ENCODE measurements at regions not wholly inside any gene's neighbourhood (a gene's known extent, or its start where the extent isn't known, plus 50 kb on each side); places are given as distances from the start of the nearest gene placed in this dataset.

DNA sequence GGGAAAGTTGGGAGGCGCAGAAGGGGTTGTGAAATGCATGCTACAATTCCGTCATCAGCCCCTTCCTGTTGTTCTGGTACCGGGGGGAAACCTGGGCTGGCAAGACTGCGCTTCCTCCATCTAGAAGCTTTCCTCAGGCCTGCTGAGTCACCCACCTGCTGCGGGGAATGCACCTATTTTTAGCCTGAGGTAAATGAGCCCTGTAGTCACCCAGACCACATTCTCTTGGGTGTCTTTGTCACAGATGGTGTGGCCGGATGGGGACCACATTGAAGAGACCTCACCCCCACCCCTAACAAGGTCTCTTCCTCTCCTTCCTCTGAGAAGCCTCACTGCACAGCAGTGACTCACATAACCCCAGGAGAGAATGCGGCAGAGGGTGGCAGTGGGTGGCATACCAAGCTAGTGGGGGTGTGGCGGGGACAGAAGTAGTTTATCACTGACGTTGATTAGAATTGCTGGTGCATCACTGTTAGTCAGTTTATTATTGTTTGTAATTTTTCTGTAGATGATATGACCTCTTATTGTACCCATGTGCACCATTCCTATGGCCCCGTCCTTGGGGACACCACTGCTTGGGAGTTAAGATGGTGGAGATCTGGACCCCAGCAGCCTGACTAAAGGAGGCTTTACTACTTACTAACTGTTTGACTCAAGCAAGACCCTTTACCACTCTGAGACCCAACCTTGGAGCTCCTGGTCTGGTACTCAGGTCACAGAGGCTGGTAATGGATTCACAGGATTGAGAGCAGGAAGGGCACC is 83.0 kb upstream of the DUSP5 start:
- DNase-seq: peak; percentile 87
- peak; percentile 98 for ATAC-seq

DNA sequence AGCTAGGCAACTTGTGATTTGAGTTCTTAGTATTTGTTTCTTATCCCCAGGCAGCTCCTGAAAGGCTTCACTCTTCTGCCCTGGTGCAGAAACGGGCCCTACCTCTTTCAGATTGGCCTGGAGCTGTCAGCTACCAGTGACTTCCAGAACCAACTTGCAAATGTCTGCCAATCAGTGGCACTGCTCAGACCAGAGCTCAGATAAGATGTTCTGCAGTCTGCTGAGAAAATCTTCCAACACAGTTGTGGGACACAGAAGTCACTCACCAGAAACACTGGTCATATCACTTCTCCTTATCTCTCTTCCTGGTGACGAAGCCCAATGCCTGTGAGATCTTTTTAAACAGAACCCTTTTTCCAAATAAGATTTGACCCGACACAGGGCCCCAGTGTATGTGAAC is 81.9 kb upstream of the DUSP5 start:
- ATAC-seq: no peak
- no peak for DNase-seq

DNA sequence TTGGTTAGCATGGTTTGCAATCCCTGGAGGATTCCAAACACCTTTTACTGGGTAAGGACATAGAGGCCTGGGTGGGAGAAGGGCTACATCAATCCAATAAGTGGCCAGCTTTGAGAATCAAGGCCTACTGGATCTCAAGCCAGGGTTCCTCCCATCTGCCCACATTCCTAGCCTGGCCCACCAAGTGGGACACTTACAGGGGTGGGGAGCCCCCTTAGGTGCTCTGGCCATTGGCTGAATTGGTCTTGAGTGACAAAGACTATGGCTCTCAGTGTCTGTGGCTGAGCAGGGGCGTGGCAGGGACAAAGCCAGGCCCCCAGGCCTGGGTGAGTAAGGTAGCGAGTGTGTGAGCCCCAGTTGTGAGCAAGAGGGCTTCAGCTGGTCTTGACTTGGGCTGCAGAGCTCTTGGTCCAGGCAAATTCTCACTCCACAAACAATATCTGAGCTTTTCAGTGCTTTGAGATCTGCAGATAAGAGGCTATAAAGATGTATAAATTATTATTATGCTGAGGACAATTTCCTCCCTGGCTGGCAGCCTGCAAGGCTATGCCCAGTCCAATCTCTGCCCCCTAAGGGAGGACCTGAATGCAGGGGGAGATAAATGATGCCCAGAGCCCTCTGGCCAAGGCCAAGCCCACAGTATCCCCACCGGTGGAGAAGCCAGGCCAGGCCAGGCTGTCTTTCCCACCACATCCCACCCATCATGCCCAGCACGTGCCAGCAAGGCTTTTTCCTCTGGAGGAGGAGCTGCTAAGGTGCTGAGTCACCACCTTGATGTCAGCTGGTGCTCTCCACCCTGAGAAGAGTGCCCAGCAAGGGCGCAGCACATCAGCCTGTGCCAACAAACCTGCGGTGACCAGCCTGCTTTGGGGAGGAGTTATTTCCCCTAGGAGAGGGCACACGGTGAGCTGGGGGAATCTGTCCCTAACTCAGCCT is 80.7 kb upstream of the DUSP5 start:
- DNase-seq: no peak

DNA sequence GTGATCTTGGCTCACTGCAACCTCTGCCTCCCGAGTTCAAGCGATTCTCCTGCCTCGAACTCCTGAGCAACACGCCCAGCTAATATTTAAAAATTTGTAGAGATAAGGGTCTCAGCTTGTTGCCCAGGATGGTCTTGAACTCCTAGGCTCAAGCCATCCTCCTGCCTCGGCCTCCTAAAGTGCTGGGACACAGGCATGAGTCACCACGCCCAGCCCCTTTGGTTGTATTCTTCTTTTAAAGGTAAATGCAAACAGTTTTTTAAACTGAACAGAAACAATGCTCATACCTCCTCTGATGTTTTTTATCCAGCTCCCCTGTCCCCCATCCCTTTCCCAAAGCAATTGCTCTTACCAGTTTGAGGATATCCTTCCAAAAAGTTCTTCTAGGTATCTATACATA is 79.5 kb upstream of the DUSP5 start:
- ATAC-seq: no peak

More for the DNA sequence above, 80.7 kb upstream of the DUSP5 start:
- no peak for ATAC-seq

DNA sequence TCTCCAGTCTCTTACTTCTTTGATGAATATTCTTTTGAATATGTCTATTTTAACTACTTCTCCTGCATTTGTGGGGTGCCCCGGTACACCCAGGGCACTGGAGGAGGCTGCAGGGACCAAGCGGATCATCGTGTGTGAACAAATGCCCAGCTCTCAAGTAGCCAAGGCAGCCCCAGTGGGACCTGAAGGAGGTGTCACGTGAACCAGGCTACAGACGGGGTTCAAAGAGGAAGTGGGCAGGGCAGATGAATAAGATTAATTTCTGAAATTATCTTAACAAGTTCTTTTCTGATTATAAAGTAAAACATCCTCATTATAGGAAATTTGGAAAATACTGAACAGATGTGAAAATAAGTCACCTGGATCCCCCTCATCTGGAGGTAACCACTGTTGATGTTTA is 78.4 kb upstream of the DUSP5 start:
- DNase-seq (no peak), ATAC-seq (no peak)

More for the DNA sequence above, 79.5 kb upstream of the DUSP5 start:
- no peak for DNase-seq

DNA sequence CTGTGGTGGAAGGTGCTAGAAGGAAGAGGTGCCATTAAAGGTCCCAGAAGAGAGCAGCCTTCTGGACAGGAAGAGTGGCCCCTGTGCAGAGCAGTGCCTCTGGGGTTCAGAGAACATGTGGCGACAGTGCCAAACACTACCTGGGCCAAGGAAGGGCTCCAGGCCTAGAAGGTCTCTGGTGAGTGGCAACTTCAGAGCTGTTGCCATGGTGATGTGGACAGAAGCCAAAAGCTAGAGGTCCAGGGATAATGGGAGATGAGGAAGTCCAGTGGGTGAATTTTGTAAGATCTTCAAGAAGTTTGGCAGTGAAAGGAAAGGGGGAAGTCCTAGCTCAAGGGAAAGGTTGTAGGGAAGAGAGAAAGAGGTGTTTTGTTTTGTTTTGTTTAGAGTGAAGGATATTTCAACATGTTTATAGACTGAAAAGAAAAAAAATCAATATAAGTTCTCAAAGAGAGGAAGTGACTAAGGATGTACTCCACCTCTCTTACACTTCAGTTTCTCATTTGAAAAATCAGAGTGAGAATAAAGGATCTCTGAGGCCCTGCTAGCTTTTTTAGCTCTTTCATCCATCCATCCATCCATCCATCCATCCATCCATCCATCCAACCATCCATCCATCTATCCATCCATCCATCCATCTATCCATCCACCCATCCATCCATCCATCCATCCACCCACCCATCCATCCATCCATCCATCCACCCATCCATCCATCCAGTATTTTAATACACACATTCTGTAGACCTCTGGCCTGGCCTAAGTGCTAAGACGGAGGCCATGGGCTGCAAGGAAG is 77.1 kb upstream of the DUSP5 start:
- ATAC-seq (no peak), DNase-seq (no peak)

DNA sequence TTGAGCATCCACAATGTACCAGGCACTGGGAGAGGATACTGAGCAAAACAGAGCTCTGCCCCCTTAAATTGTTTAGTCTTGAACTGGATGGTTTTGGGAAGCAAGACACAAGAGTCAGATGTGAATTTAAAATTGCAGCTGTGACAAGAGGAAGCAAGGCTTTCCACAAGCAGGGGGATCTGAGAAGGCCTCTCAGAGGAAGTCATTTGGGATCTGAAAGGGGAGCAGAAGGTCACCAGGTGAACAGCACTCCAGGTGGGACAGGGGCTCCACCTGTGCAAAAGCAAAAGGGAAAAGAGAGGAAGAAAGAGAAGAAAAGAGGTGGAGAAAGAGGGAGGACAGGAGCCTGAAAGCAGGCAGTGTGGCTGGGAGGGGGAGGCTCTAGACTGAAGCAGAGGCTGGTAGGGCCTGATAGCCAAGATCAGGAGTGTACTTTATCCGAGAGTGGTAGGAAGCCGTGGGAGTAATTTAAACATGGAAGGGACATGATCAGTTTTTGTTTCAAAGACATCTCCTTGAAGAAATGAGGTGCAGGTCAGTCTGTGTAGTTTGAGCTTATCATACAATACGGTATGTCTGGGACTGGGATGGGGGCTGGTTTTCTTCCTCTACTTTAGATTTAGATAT is 76.1 kb upstream of the DUSP5 start:
- ATAC-seq: no peak
- DNase-seq: no peak

DNA sequence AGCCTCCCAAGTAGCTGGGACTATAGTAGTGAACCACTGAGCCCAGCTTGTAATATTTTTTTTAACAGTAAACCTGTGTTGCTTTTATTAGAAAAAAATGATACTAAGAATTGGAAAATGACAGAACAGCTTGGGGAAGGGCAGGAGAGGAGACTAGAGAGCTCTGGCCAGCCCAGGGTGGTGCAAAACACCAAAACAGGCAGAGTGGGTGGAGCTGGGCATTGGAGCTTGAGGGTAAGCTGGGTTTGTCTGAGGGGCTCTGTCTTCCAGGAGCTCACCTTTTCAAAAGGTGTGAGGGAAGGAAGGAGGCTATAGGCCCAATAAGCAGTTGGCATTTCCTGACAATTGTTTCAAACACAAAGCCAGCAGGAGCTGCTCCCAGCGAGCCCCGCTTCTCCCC is 75.2 kb upstream of the DUSP5 start:
- DNase-seq (no peak), ATAC-seq (no peak)

DNA sequence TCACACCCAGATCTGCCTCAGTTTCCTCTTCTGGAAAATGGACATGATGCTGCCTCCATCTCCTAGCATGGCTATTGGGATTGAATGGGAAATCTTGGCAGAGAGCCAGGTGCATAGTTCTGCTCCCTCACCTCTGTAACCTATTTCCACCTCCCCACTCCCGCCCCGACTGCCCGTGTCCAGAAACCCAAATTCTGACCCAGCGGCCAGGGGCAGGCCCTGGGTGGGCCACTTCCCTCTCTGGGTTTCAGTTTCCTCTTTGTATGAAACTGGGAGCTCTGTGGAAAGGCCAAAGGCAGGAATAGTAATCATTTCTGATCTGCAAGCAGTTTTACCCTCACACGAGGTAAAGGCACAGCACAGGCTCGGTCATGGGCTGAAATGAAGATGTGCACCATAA is 74.1 kb upstream of the DUSP5 start:
- DNase-seq (no peak), ATAC-seq (no peak)

DNA sequence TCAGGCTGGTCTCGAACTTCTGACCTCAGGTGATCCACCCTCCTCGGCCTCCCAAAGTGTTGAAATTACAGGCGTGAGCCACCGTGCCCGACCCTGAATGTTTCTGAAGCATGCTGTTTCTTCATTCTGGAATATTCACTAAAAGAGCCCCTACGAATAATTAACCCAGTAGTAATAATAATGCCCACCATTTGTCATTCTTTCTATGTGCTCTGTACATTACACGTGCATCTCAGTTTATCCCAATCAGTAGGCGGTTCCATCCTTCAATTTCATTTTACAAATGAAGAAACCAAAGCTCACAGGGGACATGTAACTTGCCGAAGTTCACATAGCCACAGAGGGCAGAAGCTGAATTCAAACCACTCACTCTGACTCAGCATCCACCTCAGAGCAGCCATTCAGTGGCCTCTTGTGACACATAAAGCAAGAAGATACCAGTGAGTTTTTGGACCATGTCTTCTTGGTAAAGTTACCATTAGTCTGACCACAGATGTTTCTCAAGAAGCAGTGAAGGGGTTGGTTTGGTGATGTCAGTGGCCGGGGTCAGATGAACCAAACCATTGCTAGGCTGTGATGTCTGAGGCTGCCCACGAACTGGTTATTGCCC is 71.9 kb upstream of the DUSP5 start:
- ATAC-seq (peak; percentile 85), DNase-seq (peak; percentile 79)

DNA sequence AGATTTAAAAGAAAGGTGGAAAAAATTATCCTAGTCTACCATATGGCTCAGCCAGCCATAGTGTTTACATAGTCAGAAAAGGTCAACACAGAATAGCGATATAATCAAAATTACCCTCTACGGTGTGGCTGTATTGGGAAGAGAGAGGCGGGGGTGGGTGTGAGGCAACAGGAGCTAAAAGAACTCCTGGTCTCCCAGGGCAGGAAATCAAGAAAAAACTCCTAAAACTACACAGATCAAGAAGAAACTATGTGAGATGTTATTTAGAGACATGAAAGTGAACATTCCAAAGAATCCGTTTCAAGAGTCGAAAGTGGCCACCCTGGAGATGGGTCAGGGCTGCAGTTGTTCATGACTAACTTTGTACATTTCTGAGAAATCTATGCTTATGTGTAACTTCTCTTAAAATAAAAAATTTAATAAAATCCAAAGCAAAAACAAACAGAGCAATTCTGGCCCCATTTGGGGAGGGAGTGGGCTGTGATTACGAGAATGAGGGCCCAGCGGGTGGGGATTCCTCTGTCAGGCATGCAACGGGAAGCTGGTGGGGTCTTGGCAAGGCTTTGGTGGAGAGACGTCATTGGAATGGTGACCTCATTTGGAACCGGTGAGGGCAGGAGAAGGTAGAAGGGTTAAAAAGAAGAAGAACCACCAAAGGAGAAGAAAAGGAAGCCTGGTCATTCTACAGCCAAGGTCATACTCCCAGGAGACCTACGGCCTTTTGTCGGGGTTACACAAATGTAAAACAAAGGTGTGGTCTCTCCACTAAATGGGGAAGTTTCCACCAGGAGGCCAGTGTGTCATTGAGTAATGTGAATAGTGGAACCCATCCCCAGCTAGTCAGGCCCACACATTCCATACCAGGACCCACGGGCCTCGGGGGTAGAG is 71.2 kb upstream of the DUSP5 start:
- ATAC-seq: peak; percentile 0
- DNase-seq: no peak

DNA sequence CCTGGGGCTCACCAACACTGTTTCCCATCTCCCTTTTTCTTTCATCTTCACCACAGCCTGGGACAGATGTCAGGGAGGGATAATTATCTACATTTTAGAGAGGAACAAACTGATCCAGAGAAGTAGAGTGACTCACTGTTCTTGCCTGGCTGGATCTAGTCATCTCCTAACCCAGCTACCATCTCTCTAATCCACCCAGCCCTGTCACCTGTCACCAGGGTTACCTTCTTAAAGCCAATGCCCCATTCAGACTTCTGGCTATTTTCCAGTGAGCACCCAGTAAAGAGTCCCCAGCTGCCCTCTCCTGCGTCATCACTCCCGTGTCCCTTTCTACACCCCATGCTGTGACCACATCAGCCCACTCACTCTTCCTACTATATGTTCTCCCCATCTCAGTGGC is 68.4 kb upstream of the DUSP5 start:
- DNase-seq (no peak), ATAC-seq (peak; percentile 48)

DNA sequence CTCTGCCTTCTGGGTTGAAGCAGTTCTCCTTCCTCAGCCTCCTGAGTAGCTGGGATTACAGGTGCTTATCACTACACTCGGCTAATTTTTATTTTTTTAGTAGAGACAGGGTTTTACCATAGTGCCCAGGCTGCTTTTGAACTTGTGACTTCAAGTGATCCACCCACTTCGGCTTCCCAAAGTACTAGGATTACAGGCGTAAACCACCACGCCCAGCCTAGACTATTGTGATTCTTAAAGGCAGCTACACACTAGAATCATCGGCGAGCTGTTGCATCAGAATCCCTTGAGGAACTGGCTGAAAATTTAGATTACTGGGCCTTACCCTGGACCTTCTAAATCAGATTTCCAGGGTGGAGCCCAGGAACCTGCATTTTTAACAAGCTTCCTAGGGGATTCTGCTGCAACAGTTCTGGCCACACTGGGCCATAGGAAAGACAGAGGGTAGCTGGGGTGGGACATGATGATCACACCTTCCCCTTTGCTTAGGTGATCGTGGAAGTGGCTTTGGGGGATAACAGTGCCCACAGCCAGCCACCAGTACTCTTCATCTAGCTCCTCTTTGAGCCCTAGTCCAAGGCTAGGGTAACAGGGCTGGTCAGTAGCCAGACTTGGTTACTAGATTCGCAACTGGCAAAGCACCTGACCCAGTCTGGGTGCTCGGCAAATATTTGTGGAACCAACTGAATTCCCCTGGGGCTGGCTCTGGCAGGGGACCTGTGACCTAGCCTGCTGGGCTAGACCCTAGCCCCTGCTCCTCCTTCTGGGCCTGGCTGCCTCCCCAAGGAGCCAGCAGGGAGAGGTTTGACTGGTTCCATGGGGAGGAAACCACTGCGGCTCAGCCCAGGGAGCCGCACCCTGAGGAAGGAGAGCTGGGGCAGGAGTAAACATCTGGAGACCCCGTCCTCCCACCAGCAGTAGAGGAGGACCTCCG is 67.1 kb upstream of the DUSP5 start:
- no peak for DNase-seq
- no peak for ATAC-seq

DNA sequence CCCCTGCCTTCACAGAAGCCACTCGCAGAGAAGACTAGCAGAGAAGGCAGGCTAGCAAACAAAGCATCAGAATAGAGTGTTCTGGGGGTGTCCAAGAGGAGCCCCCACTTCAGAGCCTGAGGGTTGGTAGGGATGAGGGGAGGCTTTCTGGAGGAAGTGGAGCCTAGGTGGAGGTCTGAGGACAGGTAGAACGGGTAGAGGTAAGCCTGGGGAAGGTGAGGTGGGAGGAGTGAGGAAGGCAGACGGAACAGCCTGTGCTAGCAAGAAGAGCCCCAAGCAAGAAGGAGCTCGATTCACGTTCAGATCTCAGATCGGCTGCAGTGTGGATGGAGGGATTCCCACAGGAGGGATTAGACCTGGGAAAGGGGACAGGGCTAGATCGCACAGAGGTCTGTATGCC is 66.0 kb upstream of the DUSP5 start:
- DNase-seq: no peak
- ATAC-seq: no peak

DNA sequence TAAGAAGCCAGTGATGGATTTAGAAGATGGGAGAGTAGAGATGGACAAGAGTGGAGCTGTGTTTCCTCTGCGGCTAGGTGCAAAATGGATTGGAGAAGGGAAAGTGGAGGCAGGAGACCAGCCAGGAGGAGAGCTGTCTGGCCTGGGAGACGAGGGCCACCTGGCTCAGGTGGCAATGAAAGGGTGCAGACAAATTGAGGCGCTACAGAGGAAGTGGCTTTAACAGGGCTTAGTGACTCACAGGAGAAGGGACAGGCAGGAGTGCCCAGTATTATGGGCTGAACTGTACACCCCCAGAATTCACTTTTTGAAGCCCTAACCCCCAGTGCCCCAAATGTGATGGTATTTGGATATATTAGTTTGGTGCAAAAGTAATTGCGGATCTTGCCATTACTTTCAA is 65.6 kb upstream of the DUSP5 start:
- no peak for ATAC-seq

DNA sequence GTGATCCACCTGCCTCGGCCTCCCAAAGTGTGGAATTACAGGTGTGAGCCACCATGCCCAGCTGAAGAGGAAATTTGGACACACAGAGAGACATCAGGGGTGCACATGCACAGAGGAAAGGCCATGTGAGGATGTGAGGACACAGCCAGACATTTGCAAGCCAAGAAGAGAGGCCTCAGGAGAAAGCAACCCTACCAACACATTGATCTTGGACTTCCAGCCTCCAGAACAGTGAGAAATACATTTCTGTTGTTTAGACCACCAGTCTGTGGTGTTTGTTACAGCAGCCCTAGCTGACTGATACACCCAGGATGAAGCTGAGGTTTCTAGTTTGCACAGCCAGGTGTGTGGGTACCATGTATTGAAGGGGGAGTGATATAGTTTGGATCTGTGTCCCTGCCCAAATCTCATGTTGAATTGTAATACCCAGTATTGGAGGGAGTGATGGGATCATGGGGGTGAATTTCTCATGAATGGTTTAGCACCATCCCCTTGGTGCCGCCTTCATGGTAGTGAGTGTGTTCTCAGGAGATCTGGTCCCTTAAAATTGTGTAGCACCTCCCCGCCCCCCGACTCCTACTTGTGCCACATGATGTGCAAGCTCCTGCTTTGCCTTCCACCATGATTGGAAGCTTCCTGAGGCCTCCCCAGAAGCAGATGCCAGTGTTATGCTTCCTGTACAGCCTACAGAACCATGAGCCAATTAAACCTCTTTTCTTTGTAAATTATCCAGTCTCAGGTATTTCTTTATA is 64.7 kb upstream of the DUSP5 start:
- ATAC-seq (no peak), DNase-seq (no peak)

More for the DNA sequence above, 65.6 kb upstream of the DUSP5 start:
- DNase-seq: no peak

DNA sequence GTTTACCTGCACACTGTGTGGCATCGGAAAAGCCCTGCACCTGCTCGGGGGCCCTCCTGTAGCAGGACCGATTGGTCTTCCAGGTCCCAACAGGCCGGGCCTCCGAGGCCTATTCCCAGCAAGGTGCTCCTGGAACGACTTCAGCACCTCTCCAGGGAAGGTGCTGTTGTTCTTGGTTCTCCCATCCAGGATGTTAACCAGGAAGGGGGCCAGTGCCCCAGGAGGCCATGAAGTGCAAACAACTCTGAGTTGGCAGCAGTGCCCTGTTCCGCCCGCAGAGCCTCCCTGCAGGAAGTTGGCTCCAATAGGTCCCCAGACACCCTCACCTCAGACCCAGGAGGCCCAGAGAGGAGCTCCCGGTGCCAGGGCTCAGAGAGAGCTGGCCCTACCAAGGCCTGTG is 64.0 kb upstream of the DUSP5 start:
- DNase-seq (no peak), ATAC-seq (no peak)

DNA sequence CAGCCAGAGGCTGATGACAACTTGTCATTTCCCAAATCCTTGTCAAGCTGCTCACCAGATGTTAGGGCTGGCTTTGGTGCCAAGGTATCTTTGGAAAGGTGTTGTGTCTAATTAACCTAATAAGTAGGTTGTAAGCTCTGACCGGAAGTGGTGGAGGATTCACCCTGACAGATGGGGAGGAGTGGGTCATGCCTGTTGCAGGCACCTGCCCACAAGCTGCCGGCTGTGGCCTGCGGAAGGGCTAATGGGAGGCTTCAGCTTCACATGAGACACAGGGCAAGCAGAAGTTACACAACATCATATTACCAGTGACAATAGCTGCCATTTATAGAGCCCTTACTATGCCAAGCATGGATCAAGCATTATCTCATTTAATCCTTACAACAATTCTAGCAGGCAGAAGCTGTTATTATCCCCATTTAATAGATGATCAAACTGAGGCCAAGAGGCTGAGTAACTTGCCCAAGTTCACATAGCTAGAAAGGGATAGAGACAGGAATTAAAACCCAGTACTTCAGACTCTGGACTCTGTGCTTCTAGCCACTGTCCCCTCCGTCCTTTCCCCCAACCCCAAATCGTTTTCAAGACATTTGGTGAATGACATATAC is 63.1 kb upstream of the DUSP5 start:
- DNase-seq (no peak), ATAC-seq (no peak)
